OCI-LY3 (cell line): ENCODE measurements at regions not wholly inside any gene's neighbourhood (a gene's known extent, or its start where the extent isn't known, plus 50 kb on each side); places are given as distances from the start of the nearest gene placed in this dataset.

Experiments
- CTCF ChIP-seq: fragments of 200-600, 300-600 bp; sonication (generic); IDR thresholded peaks from 2 replicates; pipeline ENCODE4 v1.5.1; 2014; ENCODE audit warnings: antibody characterized with exemption, low read length, low read depth
- EZH2phosphoT487 ChIP-seq: fragments of 200-600 bp; shearing (Covaris generic); IDR thresholded peaks from 2 replicates; pipeline ENCODE4 v1.6.1; 2018; ENCODE audit warnings: antibody characterized with exemption, mixed run types, low read depth

GRCh38 chr4:108346818-108347210 lies 178.1 kb upstream of the LEF1 start:
- TF ChIP-seq CTCF (no peak), EZH2phosphoT487 (no peak)
